ENCODE measurements at regions not wholly inside any gene's neighbourhood (a gene's known extent, or its start where the extent isn't known, plus 50 kb on each side); places are given as distances from the start of the nearest gene placed in this dataset.

GRCh38 chr6:105795913-105796517 lies 290.1 kb upstream of the PRDM1 start:
- Histone ChIP-seq H2AFZ (ENCODE audit: low read depth) (no peak overlapping the region), H3K4me1 (ENCODE audit: control insufficient read depth in 1 of 2, insufficient read depth in 2 of 2, low read depth in 1 of 2, low read length in 1 of 2) (no peaks in the 10 kb centered on the region; a peak in 1 of 4 replicates), H3K79me2 (ENCODE audit: insufficient read depth) (no peaks in the 10 kb centered on the region), H3K36me3 (replicated peaks in 1 of 2; ENCODE audit: control insufficient read depth in 1 of 2, insufficient read depth in 2 of 2, low read length in 1 of 2) (no peaks in the 10 kb centered on the region), H3K4me3 (ENCODE audit: low read depth in 2 of 2, low read length in 1 of 2) (no peak overlapping the region), H3K27me3 (ENCODE audit: insufficient read depth) (no peaks in the 10 kb centered on the region), H3F3A (replicated peaks; ENCODE audit: insufficient read depth) (no peaks in the 10 kb centered on the region), H3K9me2 (no peaks in the 10 kb centered on the region), H3K27ac (ENCODE audit: low read depth in 2 of 2, low read length in 1 of 2) (no peak overlapping the region), H3K9ac (no peak overlapping the region), H3K9me3 (no peaks in the 10 kb centered on the region), H4K20me1 (ENCODE audit: insufficient read depth) (no peaks in the 10 kb centered on the region), H3K4me2 (no peak overlapping the region)
- WGBS (ENCODE audit: low lambda C conversion rate), result 62% methylated on average over 9 of the region's 9 CpGs
- DNase-seq, result no peak
- ChIA-PET POLR2A (no interaction called here), CTCF (no interaction called here)
- TF ChIP-seq FOXJ3 (CRISPR knock-in tag; IDR thresholded peaks at IDR 0.05), result no peak
- no peak for TF ChIP-seq SIN3A (IDR thresholded peaks at IDR 0.05; ENCODE audit: borderline replicate concordance, low read depth, low read length)
- no peak for TF ChIP-seq CHD2 (IDR thresholded peaks at IDR 0.05; ENCODE audit: low read length, partially characterized antibody)
- no peak for TF ChIP-seq FOXM1 (IDR thresholded peaks at IDR 0.05; ENCODE audit: low read depth)
- TF ChIP-seq REST (IDR thresholded peaks at IDR 0.05; ENCODE audit: low read depth, low read length), result no peak
- TF ChIP-seq USF1 (IDR thresholded peaks at IDR 0.05; ENCODE audit: borderline replicate concordance, low read depth), result no peak
- no peak for TF ChIP-seq RXRA (IDR thresholded peaks at IDR 0.05; ENCODE audit: borderline replicate concordance, low read depth)
- no peak for TF ChIP-seq MEF2A (IDR thresholded peaks at IDR 0.05; ENCODE audit: borderline replicate concordance, low read depth)

- ChIA-PET POLR2A (no interaction called here), CTCF (no interaction called here)
- Histone ChIP-seq H3K9me3 (no peaks in the 10 kb centered on the region), H3K9me2 (no peaks in the 10 kb centered on the region), H3K4me3 (ENCODE audit: low read depth in 2 of 2, low read length in 1 of 2) (no peak overlapping the region), H2AFZ (ENCODE audit: low read depth) (no peak overlapping the region), H3K36me3 (replicated peaks in 1 of 2; ENCODE audit: control insufficient read depth in 1 of 2, insufficient read depth in 2 of 2, low read length in 1 of 2) (no peaks in the 10 kb centered on the region), H3K27me3 (ENCODE audit: insufficient read depth) (no peaks in the 10 kb centered on the region), H3F3A (replicated peaks; ENCODE audit: insufficient read depth) (no peaks in the 10 kb centered on the region), H3K4me1 (ENCODE audit: control insufficient read depth in 1 of 2, insufficient read depth in 2 of 2, low read depth in 1 of 2, low read length in 1 of 2) (no peaks in the 10 kb centered on the region; a peak in 1 of 4 replicates), H4K20me1 (ENCODE audit: insufficient read depth) (no peaks in the 10 kb centered on the region), H3K79me2 (ENCODE audit: insufficient read depth) (no peaks in the 10 kb centered on the region), H3K27ac (ENCODE audit: low read depth in 2 of 2, low read length in 1 of 2) (no peak overlapping the region), H3K4me2 (no peak overlapping the region), H3K9ac (no peak overlapping the region)
- no peak for DNase-seq
- TF ChIP-seq TAF1 (IDR thresholded peaks at IDR 0.05; ENCODE audit: borderline replicate concordance, low read depth, low read length), result no peak
- TF ChIP-seq JUND (IDR thresholded peaks at IDR 0.05), result no peak
- TF ChIP-seq CTCF (IDR thresholded peaks at IDR 0.05), result no peak
- no peak for TF ChIP-seq RFX5 (IDR thresholded peaks at IDR 0.05; ENCODE audit: low read length)
- no peak for TF ChIP-seq MAX (IDR thresholded peaks at IDR 0.05; ENCODE audit: low read depth)
- no peak for TF ChIP-seq RCOR1 (IDR thresholded peaks at IDR 0.05; ENCODE audit: low read length)
Measured at GRCh38 chr6:105795366-105795765, 290.8 kb upstream of the PRDM1 start.
